ENCODE measurements at regions not wholly inside any gene's neighbourhood (a gene's known extent, or its start where the extent isn't known, plus 50 kb on each side); places are given as distances from the start of the nearest gene placed in this dataset.

DNA sequence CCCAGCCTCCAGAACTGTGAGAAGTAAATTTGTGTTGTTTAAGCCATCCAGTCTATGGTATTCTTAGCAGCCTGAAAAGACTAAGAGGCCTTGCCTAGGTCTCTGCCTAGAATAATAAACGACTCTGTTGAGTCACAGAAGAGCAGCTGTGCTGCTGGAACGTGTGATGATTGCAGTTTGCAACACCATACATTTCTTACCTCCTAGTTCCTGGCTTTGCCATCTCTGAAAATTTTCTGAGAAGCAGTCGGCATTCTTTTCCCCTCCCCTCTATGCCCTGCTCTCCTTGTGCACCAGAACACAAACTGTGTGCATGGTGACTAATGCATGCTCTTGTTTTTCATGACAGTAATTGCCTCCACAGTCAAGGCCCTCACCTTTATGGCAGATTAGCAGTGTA is 301.3 kb downstream of the IL20RB start:
- no peak for DNase-seq (ENCODE audit: low read depth, low spot score)
- in situ Hi-C loops (cut with HindIII; ENCODE audit: low pct_unique_long_range_greater_than_20kb, low sequenced_read_pairs): no loop called here

- DNase-seq (ENCODE audit: low read depth, low spot score): no peak
- in situ Hi-C loops (cut with HindIII; ENCODE audit: low pct_unique_long_range_greater_than_20kb, low sequenced_read_pairs): no loop called here
These were observed 301.9 kb downstream of the IL20RB start for GRCh38 chr3:137259701-137260100.

- in situ Hi-C loops (cut with HindIII; ENCODE audit: low pct_unique_long_range_greater_than_20kb, low sequenced_read_pairs): no loop called here
These were observed 306.5 kb downstream of the IL20RB start for GRCh38 chr3:137264071-137264820.

DNA sequence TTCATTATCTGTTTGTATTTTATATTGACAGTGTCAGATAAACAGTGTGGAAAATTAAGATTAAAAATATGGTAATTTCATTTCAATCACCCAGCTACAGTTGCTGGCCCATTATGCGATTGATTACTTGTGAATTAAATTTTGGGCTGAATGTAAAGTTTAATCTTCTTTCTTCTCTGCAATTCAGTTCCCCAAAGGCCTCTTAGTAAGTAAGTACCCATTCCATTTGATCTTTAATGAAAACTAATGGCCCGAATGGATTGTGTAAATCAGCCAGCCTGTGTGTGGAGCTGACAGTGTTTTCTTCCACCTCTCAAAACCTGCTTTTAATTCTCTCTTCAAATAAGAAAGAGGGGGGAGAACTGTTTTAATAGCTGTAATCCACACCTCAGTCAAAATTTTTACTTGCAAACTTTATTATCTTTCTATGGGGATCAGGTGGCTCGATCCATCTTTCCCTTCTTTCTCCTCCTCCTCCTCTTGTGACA is 307.1 kb downstream of the IL20RB start:
- no peak for DNase-seq (ENCODE audit: low read depth, low spot score)

More at GRCh38 chr3:137264071-137264820, 306.5 kb downstream of the IL20RB start:
- DNase-seq (ENCODE audit: low read depth, low spot score): no peak

DNA sequence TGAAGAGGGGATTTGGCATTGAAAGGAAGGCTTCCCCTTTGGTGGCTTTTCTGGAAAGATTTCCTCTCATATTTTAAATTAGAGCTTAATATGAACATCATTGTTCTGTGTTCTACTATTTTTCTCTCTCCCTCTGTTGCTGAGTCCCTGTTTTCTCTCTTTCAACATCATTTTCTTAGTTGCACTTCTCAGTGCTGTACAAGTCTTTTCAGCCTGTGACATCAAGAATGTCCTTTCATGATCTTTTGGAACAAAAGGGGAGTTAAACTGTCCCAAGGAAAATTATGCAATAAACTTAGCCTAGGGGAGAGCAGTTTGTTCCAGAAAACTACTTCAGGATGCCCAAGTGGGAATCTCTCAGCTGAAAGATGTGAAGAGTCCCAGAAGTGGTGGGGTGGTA is 325.1 kb downstream of the IL20RB start:
- DNase-seq (ENCODE audit: low read depth, low spot score): no peak
- in situ Hi-C loops (cut with HindIII; ENCODE audit: low pct_unique_long_range_greater_than_20kb, low sequenced_read_pairs): no loop called here

More for the DNA sequence above, 307.1 kb downstream of the IL20RB start:
- in situ Hi-C loops (cut with HindIII; ENCODE audit: low pct_unique_long_range_greater_than_20kb, low sequenced_read_pairs): no loop called here

DNA sequence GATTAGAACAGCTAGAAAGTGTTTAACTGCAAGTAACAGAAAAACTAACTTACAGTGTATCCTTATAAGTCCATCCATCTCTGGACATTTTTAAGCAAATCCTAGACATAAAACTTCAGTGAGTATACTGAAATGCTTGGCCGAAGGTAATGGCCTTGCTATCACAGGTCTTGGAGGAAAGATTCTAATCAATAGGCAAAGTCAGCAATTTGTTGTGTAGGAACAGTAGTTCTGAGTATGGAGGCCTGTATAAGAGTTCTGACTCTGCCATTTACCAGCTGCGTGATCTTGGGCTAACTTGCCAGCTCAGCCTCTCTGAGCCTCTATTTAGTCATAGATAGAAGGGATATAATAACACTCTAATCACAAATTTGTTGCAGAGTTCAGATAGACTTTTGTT is 328.1 kb downstream of the IL20RB start:
- DNase-seq (ENCODE audit: low read depth, low spot score): no peak
- in situ Hi-C loops (cut with HindIII; ENCODE audit: low pct_unique_long_range_greater_than_20kb, low sequenced_read_pairs): no loop called here

GRCh38 chr3:137293086-137293485 is 335.3 kb downstream of the IL20RB start:
- in situ Hi-C loops (cut with HindIII; ENCODE audit: low pct_unique_long_range_greater_than_20kb, low sequenced_read_pairs): no loop called here
- DNase-seq (ENCODE audit: low read depth, low spot score): no peak

DNA sequence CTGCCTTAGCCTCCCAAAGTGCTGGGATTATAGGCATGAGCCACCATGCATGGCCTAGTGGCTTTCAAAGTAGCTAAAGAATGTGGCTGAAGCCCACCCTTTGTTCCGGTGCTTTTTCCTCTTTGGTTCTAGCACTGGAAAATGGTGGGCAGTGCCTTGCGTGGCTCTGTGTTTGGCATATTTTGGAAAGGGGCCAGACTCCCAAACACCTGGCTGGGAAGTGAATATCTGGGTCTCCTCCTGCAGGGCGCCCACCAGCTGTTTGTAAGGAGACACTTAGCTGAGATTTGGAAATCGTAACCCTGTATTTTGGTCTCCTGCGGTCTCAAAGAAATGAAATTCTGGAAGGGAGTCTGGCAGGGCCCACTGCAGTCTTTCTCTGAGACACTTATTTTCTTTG is 336.4 kb downstream of the IL20RB start:
- in situ Hi-C loops (cut with HindIII; ENCODE audit: low pct_unique_long_range_greater_than_20kb, low sequenced_read_pairs): no loop called here
- no peak for DNase-seq (ENCODE audit: low read depth, low spot score)

- in situ Hi-C loops (cut with HindIII; ENCODE audit: low pct_unique_long_range_greater_than_20kb, low sequenced_read_pairs): no loop called here
- no peak for DNase-seq (ENCODE audit: low read depth, low spot score)
These were observed 337.1 kb downstream of the IL20RB start for GRCh38 chr3:137294839-137295238.

GRCh38 chr3:137295336-137295735 is 337.6 kb downstream of the IL20RB start:
- in situ Hi-C loops (cut with HindIII; ENCODE audit: low pct_unique_long_range_greater_than_20kb, low sequenced_read_pairs): no loop called here
- DNase-seq (ENCODE audit: low read depth, low spot score): no peak

DNA sequence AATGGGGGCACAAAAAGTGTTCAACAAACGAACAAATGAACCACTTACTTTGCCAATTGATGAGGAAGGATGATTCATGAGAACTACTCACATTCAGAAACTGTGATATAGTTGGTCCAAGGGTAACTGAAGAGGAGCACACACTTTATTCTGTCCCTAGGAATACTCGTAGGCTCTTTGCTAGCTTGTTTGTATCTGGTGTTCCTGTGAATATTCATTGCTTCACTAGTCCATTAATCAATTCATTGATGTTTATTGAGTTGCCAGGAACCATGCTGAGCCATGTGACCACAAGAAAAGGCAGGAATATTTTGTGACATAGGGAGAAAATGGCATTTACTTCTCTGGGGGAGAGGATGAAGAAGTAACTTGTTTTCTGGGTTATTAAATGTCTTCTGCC is 338.3 kb downstream of the IL20RB start:
- DNase-seq (ENCODE audit: low read depth, low spot score): no peak
- in situ Hi-C loops (cut with HindIII; ENCODE audit: low pct_unique_long_range_greater_than_20kb, low sequenced_read_pairs): no loop called here

DNA sequence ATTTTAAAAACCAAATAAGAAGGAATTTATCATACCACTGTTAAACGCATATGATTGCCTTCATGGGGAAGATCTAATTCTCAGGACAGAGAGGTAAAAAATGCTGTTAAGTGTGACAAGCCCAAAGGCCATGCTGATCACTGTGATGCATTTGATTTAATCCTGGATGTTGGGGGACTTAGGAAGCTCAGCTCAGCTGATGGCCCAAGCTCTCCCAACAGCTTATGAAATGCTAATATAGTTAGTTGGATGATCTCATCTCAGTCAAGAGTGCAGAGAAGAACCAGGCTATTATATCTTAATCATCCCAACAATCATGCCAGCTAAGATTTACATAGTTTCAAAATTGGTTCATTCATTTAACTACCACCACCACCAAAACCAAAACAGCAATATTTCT is 340.0 kb downstream of the IL20RB start:
- in situ Hi-C loops (cut with HindIII; ENCODE audit: low pct_unique_long_range_greater_than_20kb, low sequenced_read_pairs): no loop called here
- no peak for DNase-seq (ENCODE audit: low read depth, low spot score)

GRCh38 chr3:137300703-137301102 is 342.9 kb downstream of the IL20RB start:
- in situ Hi-C loops (cut with HindIII; ENCODE audit: low pct_unique_long_range_greater_than_20kb, low sequenced_read_pairs): no loop called here
- no peak for DNase-seq (ENCODE audit: low read depth, low spot score)

DNA sequence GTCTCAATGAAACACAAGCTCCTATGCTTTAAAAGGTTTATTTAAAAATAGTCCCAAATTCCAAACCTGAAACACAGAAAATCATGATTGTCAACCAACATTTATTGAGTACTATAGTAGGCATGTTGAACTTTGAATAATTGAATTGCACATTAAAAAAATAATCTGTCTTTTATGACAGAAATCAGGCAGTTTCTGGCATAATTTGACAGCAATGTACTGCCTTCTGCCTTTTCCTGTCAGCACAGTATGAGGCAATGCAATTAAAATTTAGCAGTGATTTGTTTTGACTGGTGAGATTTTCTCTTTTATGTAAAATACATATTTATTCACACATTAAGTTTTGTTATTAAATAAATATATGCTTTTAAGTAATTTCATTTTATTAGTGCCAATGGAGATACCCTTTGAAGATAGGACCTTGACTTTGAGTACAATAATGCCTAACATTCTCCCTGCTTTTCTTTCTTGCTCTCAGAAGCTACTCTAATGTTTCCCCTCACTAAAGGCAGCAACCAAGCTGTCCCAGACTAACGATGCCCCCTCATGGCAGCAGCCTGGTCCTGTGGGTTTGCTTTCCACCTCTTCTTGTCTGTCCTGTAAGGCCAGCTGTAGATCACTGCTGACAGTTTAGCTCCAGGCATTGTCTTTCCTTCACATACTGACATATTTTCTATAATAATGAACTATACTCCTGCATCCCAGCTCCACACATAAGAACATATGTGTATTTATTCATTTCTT is 346.7 kb downstream of the IL20RB start:
- in situ Hi-C loops (cut with HindIII; ENCODE audit: low pct_unique_long_range_greater_than_20kb, low sequenced_read_pairs): no loop called here
- DNase-seq (ENCODE audit: low read depth, low spot score): no peak

DNA sequence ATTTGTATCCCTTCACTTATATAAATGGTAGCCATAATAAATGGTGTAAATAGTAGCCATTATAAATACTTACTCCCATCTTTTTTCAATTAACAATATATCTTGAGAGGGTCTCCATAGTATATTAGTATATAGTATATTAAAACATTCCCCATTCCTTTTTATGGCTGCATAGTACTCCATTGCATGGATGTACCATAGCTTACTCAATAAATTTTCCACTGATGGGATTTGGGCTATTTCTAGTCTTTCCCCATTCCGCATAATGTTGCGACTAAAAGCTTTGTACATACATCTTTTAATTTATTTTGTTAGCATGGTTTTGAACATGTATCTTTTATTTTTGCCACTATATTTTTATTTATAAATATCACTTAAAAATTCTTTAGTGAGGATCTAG is 366.3 kb downstream of the IL20RB start:
- no peak for DNase-seq (ENCODE audit: low read depth, low spot score)

GRCh38 chr3:137325170-137325569 is 367.4 kb downstream of the IL20RB start:
- in situ Hi-C loops (cut with HindIII; ENCODE audit: low pct_unique_long_range_greater_than_20kb, low sequenced_read_pairs): no loop called here
- DNase-seq (ENCODE audit: low read depth, low spot score): no peak

More for the DNA sequence above, 366.3 kb downstream of the IL20RB start:
- in situ Hi-C loops (cut with HindIII; ENCODE audit: low pct_unique_long_range_greater_than_20kb, low sequenced_read_pairs): no loop called here

DNA sequence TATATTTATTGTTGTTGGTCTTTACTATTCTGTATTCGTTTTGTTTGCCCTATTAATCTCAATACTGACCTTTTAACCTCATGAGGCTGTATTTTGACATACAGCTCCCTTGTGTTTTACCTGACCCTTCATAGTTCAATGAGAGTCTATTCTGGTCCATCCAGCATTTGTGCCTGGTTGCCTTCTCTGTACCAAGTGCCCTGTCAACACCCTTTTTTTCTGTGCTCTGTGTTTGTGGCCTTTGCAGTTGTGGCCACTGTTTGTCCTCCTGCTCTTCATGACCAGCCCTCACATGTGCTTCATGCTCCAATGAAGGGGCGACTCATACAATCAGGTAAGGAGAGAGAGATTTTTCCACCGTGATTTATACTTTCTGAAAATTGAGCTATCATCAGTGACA is 368.2 kb downstream of the IL20RB start:
- no peak for DNase-seq (ENCODE audit: low read depth, low spot score)

DNA sequence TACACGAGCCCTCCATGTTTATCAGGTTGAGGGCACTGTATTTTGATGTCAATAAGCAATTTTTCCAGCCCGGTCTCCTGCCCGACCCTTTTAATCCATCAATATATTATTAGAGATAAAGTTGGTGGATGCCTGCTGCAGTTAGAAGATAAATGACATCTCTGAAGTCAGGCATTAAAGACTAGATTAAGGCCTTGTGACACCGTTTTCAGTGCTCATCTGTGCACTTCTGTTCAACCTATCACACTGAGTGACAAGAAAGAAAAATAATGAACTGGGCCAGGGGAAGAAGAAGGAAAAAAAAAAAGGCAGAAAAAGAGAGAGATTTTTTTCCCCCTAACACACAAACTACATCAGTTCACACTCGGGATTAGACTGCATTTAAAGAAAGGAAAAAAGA is 371.8 kb downstream of the IL20RB start:
- in situ Hi-C loops (cut with HindIII; ENCODE audit: low pct_unique_long_range_greater_than_20kb, low sequenced_read_pairs): no loop called here
- DNase-seq (ENCODE audit: low read depth, low spot score): no peak

More for the DNA sequence above, 368.2 kb downstream of the IL20RB start:
- in situ Hi-C loops (cut with HindIII; ENCODE audit: low pct_unique_long_range_greater_than_20kb, low sequenced_read_pairs): no loop called here

DNA sequence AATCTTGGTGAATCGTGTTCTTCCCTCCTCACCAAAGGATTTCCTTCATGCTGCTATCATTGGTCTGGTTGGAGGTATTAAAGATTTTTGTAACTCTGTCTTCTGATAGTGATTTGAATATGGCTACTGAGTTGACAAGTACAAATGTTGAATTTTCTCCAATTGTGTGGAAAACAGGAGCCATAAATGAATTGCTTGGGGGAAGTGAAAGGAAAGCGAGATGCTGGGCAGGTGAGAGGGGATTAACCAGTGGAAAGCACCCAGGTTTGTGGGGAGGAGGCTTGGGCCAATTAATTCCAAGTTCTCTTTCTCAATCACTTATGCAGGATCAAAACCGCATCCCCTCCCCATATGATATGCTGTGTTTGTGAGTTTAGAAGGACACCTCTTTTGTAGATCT is 372.5 kb downstream of the IL20RB start:
- in situ Hi-C loops (cut with HindIII; ENCODE audit: low pct_unique_long_range_greater_than_20kb, low sequenced_read_pairs): no loop called here
- DNase-seq (ENCODE audit: low read depth, low spot score): no peak

Measured in SK-MEL-5 (cell line).